Colonic mucosa (tissue), 4 donors: ENCODE measurements at regions not wholly inside any gene's neighbourhood (a gene's known extent, or its start where the extent isn't known, plus 50 kb on each side); places are given as distances from the start of the nearest gene placed in this dataset.
A peak's percentile ranks its signal among the peaks of the same experiment; 100 is the strongest.

Experiments used
- DNase-seq: peaks from one replicate; pipeline ENCODE4 v3.0.0-alpha.2; 2020
- H3K27ac ChIP-seq: fragments of 200-600 bp; one replicate; pipeline ENCODE4 v1.8.0; 2021
- H3K27me3 ChIP-seq: fragments of 200-600 bp; one replicate; pipeline ENCODE4 v1.8.0; 2021
- H3K36me3 ChIP-seq: fragments of 200-600 bp; one replicate; pipeline ENCODE4 v1.8.0; 2021
- H3K4me1 ChIP-seq: fragments of 200-600 bp; one replicate; pipeline ENCODE4 v1.8.0; 2021; ENCODE audit warnings: mild to moderate bottlenecking
- H3K4me3 ChIP-seq: fragments of 200-600 bp; one replicate; pipeline ENCODE4 v1.8.0; 2021
- H3K9ac ChIP-seq, 2 donors: one replicate each; pipeline ENCODE4 v1.7.0; 2013; ENCODE audit warnings: control low read depth in 2 of 2, low read depth in 2 of 2, low read length in 2 of 2
- H3K9me3 ChIP-seq: fragments of 200-600 bp; one replicate; pipeline ENCODE4 v1.8.0; 2021
- CTCF ChIP-seq: fragments of 200-600 bp; IDR thresholded peaks from one replicate; pipeline ENCODE4 v1.8.0; 2022; ENCODE audit warnings: antibody characterized with exemption, mild to moderate bottlenecking
- intact Hi-C: fragments of 100-400 bp; cut with DNase I; formaldehyde crosslinking; loops from one replicate; pipeline ENCODE4 v1.14.1; 2022
- donor health status: healthy.
- donor health status: DM: no; HTN: no; CAD: no.
- donor health status: DM: no; HTN: no; CAD: no.

- Histone ChIP-seq H3K4me1 (no peaks in the 10 kb centered on the region), H3K4me3 (no peak overlapping the region), H3K27ac (no peak overlapping the region), H3K9me3 (no peaks in the 10 kb centered on the region), H3K9ac (no peak overlapping the region), H3K27me3 (no peaks in the 10 kb centered on the region), H3K36me3 (no peaks in the 10 kb centered on the region)
- intact Hi-C loops = loop anchor here (10.0 kb wide), 1 partner anchor 242 kb away; no protein-coding TSS in a partner anchor
- no peak for TF ChIP-seq CTCF
- DNase-seq = no peak
Measured at GRCh38 chr4:138927072-138927471, 88.5 kb upstream of the NOCT start.

- intact Hi-C loops = loop anchor here (10.0 kb wide), 1 partner anchor 241 kb away; no protein-coding TSS in a partner anchor
Measured at GRCh38 chr4:138925495-138925894, 90.1 kb upstream of the NOCT start.

GRCh38 chr4:138919094-138919936 lies 96.3 kb upstream of the NOCT start:
- Histone ChIP-seq H3K36me3 (no peaks in the 10 kb centered on the region), H3K4me1 (no peaks in the 10 kb centered on the region), H3K27me3 (no peaks in the 10 kb centered on the region), H3K9me3 (no peaks in the 10 kb centered on the region), H3K4me3 (no peak overlapping the region), H3K27ac (no peak overlapping the region), H3K9ac (no peak overlapping the region)
- DNase-seq = peak; percentile 69
- intact Hi-C loops = no loop called here
- peak; percentile 61 for TF ChIP-seq CTCF

More at GRCh38 chr4:138925495-138925894, 90.1 kb upstream of the NOCT start:
- Histone ChIP-seq H3K27me3 (no peaks in the 10 kb centered on the region), H3K4me3 (no peak overlapping the region), H3K36me3 (no peaks in the 10 kb centered on the region), H3K9ac (no peak overlapping the region), H3K27ac (no peak overlapping the region), H3K4me1 (no peaks in the 10 kb centered on the region), H3K9me3 (no peaks in the 10 kb centered on the region)
- DNase-seq = no peak
- TF ChIP-seq CTCF = no peak

- Histone ChIP-seq H3K4me1 (no peaks in the 10 kb centered on the region), H3K4me3 (no peak overlapping the region), H3K9me3 (no peaks in the 10 kb centered on the region), H3K27ac (no peak overlapping the region), H3K9ac (no peak overlapping the region), H3K36me3 (no peaks in the 10 kb centered on the region), H3K27me3 (no peaks in the 10 kb centered on the region)
- no peak for DNase-seq
- intact Hi-C loops = no loop called here
- TF ChIP-seq CTCF = no peak
Measured at GRCh38 chr4:138918169-138918869, 97.3 kb upstream of the NOCT start.

- Histone ChIP-seq H3K4me3 (no peak overlapping the region), H3K9me3 (no peaks in the 10 kb centered on the region), H3K9ac (no peak overlapping the region), H3K36me3 (no peaks in the 10 kb centered on the region), H3K4me1 (no peaks in the 10 kb centered on the region), H3K27ac (no peak overlapping the region), H3K27me3 (no peaks in the 10 kb centered on the region)
- no peak for TF ChIP-seq CTCF
- no peak for DNase-seq
- intact Hi-C loops = no loop called here
Measured at GRCh38 chr4:138916763-138917162, 98.8 kb upstream of the NOCT start.
